Breast epithelium (tissue), 3 donors: ENCODE measurements at regions not wholly inside any gene's neighbourhood (a gene's known extent, or its start where the extent isn't known, plus 50 kb on each side); places are given as distances from the start of the nearest gene placed in this dataset.

Experiments used
- CTCF ChIP-seq, 3 donors: fragments of 450-650 bp; IDR thresholded peaks; one replicate each; pipeline ENCODE4 v1.5.1; 2016 to 2017; ENCODE audit warnings: antibody characterized with exemption in 3 of 3, mild to moderate bottlenecking in 3 of 3, moderate library complexity in 3 of 3
- POLR2A ChIP-seq: fragments of 450-650 bp; IDR thresholded peaks from one replicate; pipeline ENCODE4 v1.6.1; 2016; ENCODE audit warnings: antibody characterized with exemption, mild to moderate bottlenecking, moderate library complexity
- POLR2AphosphoS5 ChIP-seq, 3 donors: sonication (generic); formaldehyde crosslinking; IDR thresholded peaks; one replicate each; pipeline ENCODE4 v1.6.1; 2017; ENCODE audit warnings: antibody characterized with exemption in 3 of 3

GRCh38 chr10:63833411-63834060 lies 312.3 kb downstream of the REEP3 start:
- TF ChIP-seq CTCF (IDR thresholded peaks at IDR 0.05) (no peak), POLR2AphosphoS5 (IDR thresholded peaks at IDR 0.05) (no peak), POLR2A (no peak)
